Astrocyte of the spinal cord (primary cell): ENCODE measurements at regions not wholly inside any gene's neighbourhood (a gene's known extent, or its start where the extent isn't known, plus 50 kb on each side); places are given as distances from the start of the nearest gene placed in this dataset.

ENCODE experiments used
- DNase-seq: peaks from one replicate; pipeline ENCODE4 v3.0.0; 2011; ENCODE audit warnings: low read depth, low spot score
- H3K4me3 ChIP-seq: 2 replicates; pipeline ENCODE4 v1.5.1; 2011; ENCODE audit warnings: low read depth, mild to moderate bottlenecking, low read length, moderate library complexity
- CTCF ChIP-seq: IDR thresholded peaks from 2 replicates; pipeline ENCODE4 v1.5.1; 2012; ENCODE audit warnings: low read depth, mild to moderate bottlenecking, low read length, inconsistent platforms
- in situ Hi-C: cut with HindIII; loops from 2 replicates; pipeline ENCODE4 v1.10.0; 2017; ENCODE audit warnings: low sequenced_read_pairs

DNA sequence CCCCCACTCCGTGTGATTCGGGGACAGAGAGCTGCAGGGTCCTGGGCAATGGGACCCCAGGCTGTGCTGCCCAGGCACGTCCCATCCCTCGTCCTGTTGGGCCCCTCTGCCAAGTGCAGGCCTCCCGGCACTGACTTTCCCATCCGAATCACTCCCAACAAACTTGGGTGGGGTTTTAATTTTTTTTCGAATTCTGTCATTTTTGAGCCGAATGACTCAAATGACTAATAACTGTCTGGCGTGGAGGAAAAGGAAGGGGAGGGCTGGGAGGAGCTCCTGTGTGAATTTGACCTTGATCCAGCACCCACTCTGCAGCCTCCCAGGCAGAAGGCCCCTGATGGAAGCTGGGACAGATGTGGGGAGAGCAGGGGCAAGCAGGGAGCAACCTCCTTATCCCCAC is 1173.2 kb downstream of the BRD1 start:
- no peak overlapping the region for H3K4me3 ChIP-seq
- no peak for TF ChIP-seq CTCF
- in situ Hi-C loops, result no loop called here
- DNase-seq, result no peak

- H3K4me3 ChIP-seq, result no peak overlapping the region
- no peak for TF ChIP-seq CTCF
- in situ Hi-C loops, result no loop called here
- no peak for DNase-seq
Measured at GRCh38 chr22:48653929-48654328, 1173.7 kb downstream of the BRD1 start.

DNA sequence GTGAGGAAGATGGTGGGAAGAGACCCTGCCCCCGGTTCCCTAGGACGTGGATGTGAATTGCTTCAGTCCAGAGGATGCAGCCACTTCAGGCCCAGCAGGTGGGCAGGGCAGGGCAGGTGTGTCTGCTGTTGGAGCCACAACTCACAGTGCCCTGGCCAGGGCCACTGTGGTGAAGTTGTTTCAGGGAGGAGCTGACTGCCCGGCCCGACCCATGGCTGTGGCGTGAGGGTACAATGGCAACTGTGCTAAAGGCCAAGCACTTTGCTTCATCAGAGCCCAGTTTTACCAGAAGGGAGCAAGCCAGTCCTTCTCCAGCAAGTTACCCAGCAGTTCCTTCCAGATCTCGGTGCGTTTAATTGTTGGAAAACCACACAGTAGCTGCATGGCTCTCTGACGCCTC is 1174.4 kb downstream of the BRD1 start:
- no peak for TF ChIP-seq CTCF
- no peak for DNase-seq
- H3K4me3 ChIP-seq, result no peak overlapping the region
- in situ Hi-C loops, result no loop called here

- no peak overlapping the region for H3K4me3 ChIP-seq
- no peak for DNase-seq
- in situ Hi-C loops, result no loop called here
- no peak for TF ChIP-seq CTCF
Measured at GRCh38 chr22:48652796-48653195, 1174.9 kb downstream of the BRD1 start.

DNA sequence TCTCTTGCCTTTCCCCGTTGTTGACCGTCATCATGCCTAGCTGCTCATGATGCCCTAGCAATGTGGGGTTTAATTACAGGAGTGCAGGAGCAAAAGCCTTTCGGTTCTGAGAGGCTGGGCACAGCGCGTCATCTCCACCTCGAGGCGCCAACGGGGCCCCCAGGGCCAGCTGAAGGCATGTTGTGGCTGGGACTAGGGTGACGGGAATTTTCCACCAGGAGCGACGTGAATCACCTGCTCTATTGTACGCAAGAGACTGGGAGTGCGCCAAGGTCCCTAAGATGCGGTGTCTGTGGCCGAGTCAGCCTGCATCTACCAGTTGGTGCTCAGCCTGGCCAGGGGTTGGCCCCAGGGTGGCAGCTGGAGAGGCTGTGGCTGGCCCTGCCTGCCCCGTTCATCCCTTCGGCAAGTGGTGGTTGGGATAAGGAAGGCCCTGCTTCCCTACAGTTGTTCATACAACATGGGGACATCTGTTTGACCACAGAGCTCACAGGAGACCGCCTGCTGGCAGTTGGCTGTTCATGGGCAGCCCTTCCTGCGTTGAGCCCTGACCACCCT is 1175.6 kb downstream of the BRD1 start:
- no peak for DNase-seq
- TF ChIP-seq CTCF, result no peak
- H3K4me3 ChIP-seq, result no peak overlapping the region
- in situ Hi-C loops, result no loop called here

DNA sequence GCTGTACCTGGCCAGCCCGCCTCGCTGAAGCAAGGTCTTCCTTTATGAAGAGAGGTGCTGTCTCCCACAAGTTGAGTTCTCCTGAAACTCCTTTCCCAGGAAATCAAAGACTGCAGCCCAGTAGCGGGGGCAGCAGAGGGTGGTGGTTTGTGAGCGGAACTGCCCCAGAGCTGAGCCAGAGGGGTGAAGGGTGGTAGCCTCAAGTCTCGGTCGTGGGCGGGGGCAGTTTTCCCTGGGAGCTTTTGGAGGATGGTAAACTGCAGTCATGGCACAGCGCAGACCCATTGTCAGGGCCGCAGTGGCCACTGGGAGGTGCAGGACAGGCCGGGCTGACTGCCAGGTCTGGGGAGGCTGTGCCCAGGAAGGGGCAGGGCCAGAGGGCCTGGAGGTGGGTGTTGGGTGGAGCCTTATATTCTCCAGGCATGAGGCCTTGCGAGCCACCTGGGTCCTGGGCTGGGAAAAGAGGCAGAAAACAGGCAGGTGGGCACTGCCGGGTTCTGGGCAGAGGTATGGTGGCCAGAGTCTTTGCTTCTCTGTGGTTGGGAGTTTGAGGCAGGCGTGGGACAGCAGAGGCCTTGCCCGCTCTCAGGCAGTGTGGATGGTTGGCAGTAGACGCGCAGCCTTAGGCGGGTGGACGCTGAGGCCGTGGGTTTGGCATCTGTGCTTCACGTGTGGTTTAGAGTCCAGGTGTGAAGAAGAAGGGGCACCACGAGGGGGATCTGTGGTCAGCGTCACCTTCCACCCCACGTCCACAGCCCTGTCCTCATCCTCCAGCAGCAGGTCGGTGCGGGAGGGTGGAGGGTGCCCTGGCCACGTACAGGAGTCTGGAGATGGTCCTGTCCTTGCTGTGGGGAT is 1176.4 kb downstream of the BRD1 start:
- no peak for DNase-seq
- TF ChIP-seq CTCF, result no peak
- in situ Hi-C loops, result no loop called here
- no peak overlapping the region for H3K4me3 ChIP-seq
